A549 (cell line): ENCODE measurements at regions not wholly inside any gene's neighbourhood (a gene's known extent, or its start where the extent isn't known, plus 50 kb on each side); places are given as distances from the start of the nearest gene placed in this dataset.

ENCODE experiments used
- ATAC-seq, 2 experiments: fragments of 200-7000 bp in 1 of 2; fragments of >200 bp in 1 of 2; cut with Nextera tagmentation in 1 of 2; cut with Tn5 transposase in 1 of 2; 3 replicates each; pipeline versions ENCODE4 v1.8.0 to v1.9.1; 2018 to 2020; ENCODE audit warnings: mild to moderate bottlenecking in 1 of 2, moderate library complexity in 1 of 2
- CTCF ChIA-PET: fragments of 300-600 bp; sonication (Branson Sonifier 250); formaldehyde crosslinking; extraction: SDS; loops from one replicate; lab custom pipeline; 2021; ENCODE audit warnings: antibody characterized with exemption, inconsistent platforms; lab: Yijun Ruan, JAX
- POLR2A ChIA-PET: fragments of 350-600 bp; formaldehyde crosslinking; extraction: SDS; loops from one replicate; lab custom pipeline; 2021; ENCODE audit warnings: antibody characterized with exemption, inconsistent platforms; lab: Yijun Ruan, JAX
- DNase-seq, 2 experiments: peaks; one replicate each; pipeline versions ENCODE4 v3.0.0 to v3.0.0-alpha.2; 2011 to 2016; ENCODE audit warnings: low read depth in 1 of 2, low spot score in 1 of 2
- FAIRE-seq: peaks from 2 replicates; lab custom pipeline; 2011; peaks lifted over from hg19 to GRCh38; lab: Jason Lieb, UNC
- H3K27ac ChIP-seq, 2 experiments: fragments of >200 bp; sonication (Bioruptor Twin); formaldehyde crosslinking; 3 replicates each; pipeline ENCODE4 v1.5.1; 2016 to 2017
- H3K4me1 ChIP-seq: fragments of >200 bp; sonication (Bioruptor Twin); formaldehyde crosslinking; 3 replicates; pipeline ENCODE4 v1.6.1; 2016
- H3K4me2 ChIP-seq: fragments of >200 bp; sonication (Bioruptor Twin); formaldehyde crosslinking; 3 replicates; pipeline ENCODE4 v1.6.1; 2016
- H3K4me3 ChIP-seq: fragments of >200 bp; sonication (Bioruptor Twin); formaldehyde crosslinking; 3 replicates; pipeline ENCODE4 v1.5.1; 2016
- H3K9me3 ChIP-seq: fragments of >200 bp; sonication (Bioruptor Twin); formaldehyde crosslinking; 3 replicates; pipeline ENCODE4 v1.6.1; 2016
- CEBPB ChIP-seq, 2 experiments: fragments of >200 bp in 1 of 2; sonication (Bioruptor Twin) in 1 of 2; formaldehyde crosslinking in 1 of 2; IDR thresholded peaks; 2 replicates each; pipeline ENCODE4 v1.6.1; 2012 to 2016
- E2F6 ChIP-seq: IDR thresholded peaks from 2 replicates; pipeline ENCODE4 v1.6.1; 2012; ENCODE audit warnings: low read depth, borderline replicate concordance
- EHMT2 ChIP-seq: fragments of 200-600 bp; sonication (generic); IDR thresholded peaks from 2 replicates; pipeline ENCODE4 v1.6.1; 2016; ENCODE audit warnings: antibody characterized with exemption, low read depth, mild to moderate bottlenecking, moderate library complexity
- FOSB ChIP-seq: fragments of 250-450 bp; sonication (Bioruptor Pico); IDR thresholded peaks from 2 replicates; pipeline ENCODE4 v1.5.0; 2020; ENCODE audit warnings: mild to moderate bottlenecking, moderate library complexity
- FOSL2 ChIP-seq, 2 experiments: fragments of 450-650 bp in 1 of 2; fragments of >200 bp in 1 of 2; sonication (Bioruptor Twin) in 1 of 2; formaldehyde crosslinking; IDR thresholded peaks; 2 replicates each; pipeline versions ENCODE4 v1.5.0 to v1.6.1; 2016 to 2020; ENCODE audit warnings: mild to moderate bottlenecking in 1 of 2, moderate library complexity in 1 of 2
- FOXS1 ChIP-seq: fragments of 250-450 bp; sonication (Bioruptor Pico); IDR thresholded peaks from 2 replicates; pipeline ENCODE4 v1.5.0; 2020; ENCODE audit warnings: mild to moderate bottlenecking, moderate library complexity
- HDAC2 ChIP-seq: fragments of 200-600 bp; sonication (generic); IDR thresholded peaks from 2 replicates; pipeline ENCODE4 v1.6.1; 2016
- HEYL ChIP-seq: fragments of 250-450 bp; sonication (Bioruptor Pico); IDR thresholded peaks from 2 replicates; pipeline ENCODE4 v1.8.0; 2021; ENCODE audit warnings: mild to moderate bottlenecking, moderate library complexity
- HOXB13 ChIP-seq: fragments of 250-450 bp; sonication (Bioruptor Pico); IDR thresholded peaks from 2 replicates; pipeline ENCODE4 v1.5.0; 2020; ENCODE audit warnings: low read depth, mild to moderate bottlenecking, moderate library complexity
- JUN ChIP-seq, 2 experiments: fragments of >200 bp; sonication (Bioruptor Twin); formaldehyde crosslinking; IDR thresholded peaks; 2 replicates in 1 of 2; 3 replicates in 1 of 2; pipeline ENCODE4 v1.6.1; 2016 to 2017
- JUNB ChIP-seq: fragments of >200 bp; sonication (Bioruptor Twin); formaldehyde crosslinking; IDR thresholded peaks from 2 replicates; pipeline ENCODE4 v1.6.1; 2016
- NR3C1 ChIP-seq: fragments of >200 bp; sonication (Bioruptor Twin); formaldehyde crosslinking; IDR thresholded peaks from 3 replicates; pipeline ENCODE4 v1.6.1; 2017
- RAD21 ChIP-seq, 2 experiments: fragments of >200 bp in 1 of 2; sonication (Bioruptor Twin) in 1 of 2; formaldehyde crosslinking in 1 of 2; IDR thresholded peaks in 1 of 2; conservative IDR thresholded peaks in 1 of 2; 2 replicates in 1 of 2; 3 replicates in 1 of 2; pipeline ENCODE4 v1.6.1; 2012 to 2018; ENCODE audit warnings: inconsistent platforms in 1 of 2
- SMC3 ChIP-seq: fragments of >200 bp; sonication (Bioruptor Twin); formaldehyde crosslinking; IDR thresholded peaks from 3 replicates; pipeline ENCODE4 v1.6.1; 2018; ENCODE audit warnings: inconsistent platforms
- TFCP2L1 ChIP-seq: fragments of 250-450 bp; sonication (Bioruptor Pico); IDR thresholded peaks from 2 replicates; pipeline ENCODE4 v1.5.0; 2021; ENCODE audit warnings: mild to moderate bottlenecking
- TP53 ChIP-seq: fragments of 250-450 bp; sonication (Bioruptor Pico); IDR thresholded peaks from 2 replicates; pipeline ENCODE4 v1.5.0; 2021; ENCODE audit warnings: mild to moderate bottlenecking, moderate library complexity
- WGBS: methylation state at CpG from one replicate; pipeline ENCODE4 v1.1.6; 2017; ENCODE audit errors: missing lambda C conversion rate; 5-methylcytosine and 5-hydroxymethylcytosine counted together
- TF ChIP-seq, protein P1 (sequence below): fragments of >200 bp; sonication (Bioruptor Twin); formaldehyde crosslinking; IDR thresholded peaks from 3 replicates; pipeline ENCODE4 v1.5.1; 2016

- ChIA-PET CTCF (interaction anchor here (1.3 to 4.0 kb wide), 4 partner anchors 80 to 432 kb away, joined by 4 to 28 read pairs (median 5); partner anchors contain the start of gene NIPSNAP2), POLR2A (no interaction called here)
- Histone ChIP-seq H3K9me3 (peaks cover 3% of the 10 kb centered on the region; the same call in 1 of the 3 replicates), H3K4me2 (no peak overlapping the region), H3K4me3 (no peak overlapping the region), H3K27ac (no peak overlapping the region), H3K4me1 (no peaks in the 10 kb centered on the region)
- DNase-seq = no peak
- no peak for FAIRE-seq
- no peak for TF ChIP-seq HDAC2
- no peak for TF ChIP-seq FOXS1 (CRISPR knock-in tag)
- no peak for TF ChIP-seq CEBPB (IDR thresholded peaks at IDR 0.05)
- TF ChIP-seq, all 56 proteins: peak for 0
- no peak for ATAC-seq
Observed at GRCh38 chr7:55642266-55642665, 70.0 kb upstream of the VOPP1 start.

- Histone ChIP-seq H3K9me3 (peaks cover 3% of the 10 kb centered on the region; the same call in 1 of the 3 replicates), H3K4me1 (no peaks in the 10 kb centered on the region), H3K4me2 (no peak overlapping the region), H3K4me3 (no peak overlapping the region), H3K27ac (no peak overlapping the region)
- no peak for TF ChIP-seq JUN (IDR thresholded peaks at IDR 0.05)
- no peak for TF ChIP-seq FOSL2 (IDR thresholded peaks at IDR 0.05)
- TF ChIP-seq FOSL2 (CRISPR knock-in tag; IDR thresholded peaks at IDR 0.05) = no peak
- no peak for TF ChIP-seq SMC3
- no peak for TF ChIP-seq HOXB13 (CRISPR knock-in tag)
- no peak for TF ChIP-seq TP53 (CRISPR knock-in tag)
- no peak for TF ChIP-seq NR3C1
- ChIA-PET CTCF (interaction anchor here (0.5 to 4.0 kb wide), 18 partner anchors 8 to 979 kb away, joined by 3 to 28 read pairs (median 4); partner anchors contain the start of genes NIPSNAP2 and SUMF2), POLR2A (interaction anchor here (0.7 kb wide), 1 partner anchor 323 kb away, joined by 4 read pairs; no protein-coding TSS in a partner anchor)
- DNase-seq (no peak), FAIRE-seq (no peak), ATAC-seq (no peak)
Observed at GRCh38 chr7:55641811-55642210, 69.5 kb upstream of the VOPP1 start.

GRCh38 chr7:55641273-55641691 is 69.0 kb upstream of the VOPP1 start:
- Histone ChIP-seq H3K4me2 (no peak overlapping the region), H3K4me1 (no peaks in the 10 kb centered on the region), H3K27ac (no peak overlapping the region), H3K4me3 (no peak overlapping the region), H3K9me3 (no peaks in the 10 kb centered on the region; the same call in 2 of the 3 replicates)
- 0% methylated on average over 1 of the region's 1 CpG for WGBS
- peak; percentile 41 to 81 for DNase-seq
- peak; percentile 93 to 95 for ATAC-seq
- peak; percentile 93 for FAIRE-seq
- ChIA-PET POLR2A (interaction anchor here (0.7 kb wide), 1 partner anchor 324 kb away, joined by 4 read pairs; no protein-coding TSS in a partner anchor), CTCF (interaction anchor here (0.5 to 4.0 kb wide), 19 partner anchors 8 to 978 kb away, joined by 3 to 28 read pairs (median 4); partner anchors contain the start of genes NIPSNAP2 and SUMF2)
- TF ChIP-seq RAD21 (conservative IDR thresholded peaks at IDR 0.05 in 1 of 2, IDR thresholded peaks at IDR 0.05 in 1 of 2) (peak; percentile 86 to 93), EHMT2 (no peak), JUNB (no peak), SMC3 (peak; percentile 68)
- TF ChIP-seq, protein P1, sequence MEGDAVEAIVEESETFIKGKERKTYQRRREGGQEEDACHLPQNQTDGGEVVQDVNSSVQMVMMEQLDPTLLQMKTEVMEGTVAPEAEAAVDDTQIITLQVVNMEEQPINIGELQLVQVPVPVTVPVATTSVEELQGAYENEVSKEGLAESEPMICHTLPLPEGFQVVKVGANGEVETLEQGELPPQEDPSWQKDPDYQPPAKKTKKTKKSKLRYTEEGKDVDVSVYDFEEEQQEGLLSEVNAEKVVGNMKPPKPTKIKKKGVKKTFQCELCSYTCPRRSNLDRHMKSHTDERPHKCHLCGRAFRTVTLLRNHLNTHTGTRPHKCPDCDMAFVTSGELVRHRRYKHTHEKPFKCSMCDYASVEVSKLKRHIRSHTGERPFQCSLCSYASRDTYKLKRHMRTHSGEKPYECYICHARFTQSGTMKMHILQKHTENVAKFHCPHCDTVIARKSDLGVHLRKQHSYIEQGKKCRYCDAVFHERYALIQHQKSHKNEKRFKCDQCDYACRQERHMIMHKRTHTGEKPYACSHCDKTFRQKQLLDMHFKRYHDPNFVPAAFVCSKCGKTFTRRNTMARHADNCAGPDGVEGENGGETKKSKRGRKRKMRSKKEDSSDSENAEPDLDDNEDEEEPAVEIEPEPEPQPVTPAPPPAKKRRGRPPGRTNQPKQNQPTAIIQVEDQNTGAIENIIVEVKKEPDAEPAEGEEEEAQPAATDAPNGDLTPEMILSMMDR = peak; percentile 73

DNA sequence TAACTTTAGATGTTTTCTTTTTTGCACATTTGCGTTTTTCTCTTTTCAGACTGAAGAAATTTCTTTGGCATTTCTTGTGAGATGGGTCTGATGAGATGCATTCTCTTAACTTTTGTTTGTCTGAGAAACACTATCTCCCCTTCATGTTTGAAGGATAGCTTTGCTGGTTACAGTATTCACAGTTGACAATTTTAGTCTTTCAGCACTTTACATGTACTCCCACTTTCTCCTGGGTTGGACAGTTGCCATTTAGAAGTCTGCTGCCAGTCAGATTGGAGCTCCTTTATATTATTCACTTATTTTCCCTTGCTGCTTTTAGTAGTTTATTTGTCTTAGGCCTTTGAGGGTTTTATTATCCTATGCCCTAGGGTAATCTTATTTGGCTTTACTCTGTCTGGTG is 67.3 kb upstream of the VOPP1 start:
- 3% methylated on average over 1 of the region's 1 CpG for WGBS
- Histone ChIP-seq H3K4me3 (no peak overlapping the region), H3K27ac (no peak overlapping the region), H3K4me2 (no peak overlapping the region), H3K9me3 (no peaks in the 10 kb centered on the region), H3K4me1 (no peaks in the 10 kb centered on the region)
- FAIRE-seq (no peak), DNase-seq (no peak), ATAC-seq (no peak)
- ChIA-PET POLR2A (no interaction called here), CTCF (interaction anchor here (1.3 to 4.0 kb wide), 5 partner anchors 12 to 434 kb away, joined by 4 to 28 read pairs (median 10); partner anchors contain the start of gene NIPSNAP2)
- no peak for TF ChIP-seq E2F6
- no peak for TF ChIP-seq TFCP2L1 (CRISPR knock-in tag)
- no peak for TF ChIP-seq FOSB
- TF ChIP-seq CEBPB (IDR thresholded peaks at IDR 0.05) = no peak
- TF ChIP-seq FOXS1 (CRISPR knock-in tag) = no peak
- TF ChIP-seq HEYL (CRISPR knock-in tag) = no peak
